ENCODE measurements at regions not wholly inside any gene's neighbourhood (a gene's known extent, or its start where the extent isn't known, plus 50 kb on each side); places are given as distances from the start of the nearest gene placed in this dataset.
"Not testable (repeated sequence)": the region's sequence is repeated elsewhere in the genome, so short reads cannot be mapped to it uniquely, and the experiment has no call there.

- intact Hi-C loops (cut with micrococcal nuclease): no loop called here
Measured at GRCh38 chr12:75662511-75663159, 151.2 kb upstream of the KRR1 start.

GRCh38 chr12:75661908-75662307, 150.5 kb upstream of the KRR1 start:
- intact Hi-C loops (cut with micrococcal nuclease): no loop called here
- Mint-ChIP-seq H3K36me3 (ENCODE audit: low read depth) (no peaks in the 10 kb centered on the region), H3K4me3 (no peak overlapping the region)

More at GRCh38 chr12:75662511-75663159, 151.2 kb upstream of the KRR1 start:
- no peaks in the 10 kb centered on the region for H3K36me3 Mint-ChIP-seq (ENCODE audit: low read depth)
- H3K27me3 Mint-ChIP-seq: no peaks in the 10 kb centered on the region
- no peaks in the 10 kb centered on the region for H3K4me1 Mint-ChIP-seq (ENCODE audit: low read depth)
- H3K9me3 Mint-ChIP-seq: no peaks in the 10 kb centered on the region
- H3K27ac Mint-ChIP-seq: no peak overlapping the region
- H3K4me3 Mint-ChIP-seq: no peak overlapping the region

DNA sequence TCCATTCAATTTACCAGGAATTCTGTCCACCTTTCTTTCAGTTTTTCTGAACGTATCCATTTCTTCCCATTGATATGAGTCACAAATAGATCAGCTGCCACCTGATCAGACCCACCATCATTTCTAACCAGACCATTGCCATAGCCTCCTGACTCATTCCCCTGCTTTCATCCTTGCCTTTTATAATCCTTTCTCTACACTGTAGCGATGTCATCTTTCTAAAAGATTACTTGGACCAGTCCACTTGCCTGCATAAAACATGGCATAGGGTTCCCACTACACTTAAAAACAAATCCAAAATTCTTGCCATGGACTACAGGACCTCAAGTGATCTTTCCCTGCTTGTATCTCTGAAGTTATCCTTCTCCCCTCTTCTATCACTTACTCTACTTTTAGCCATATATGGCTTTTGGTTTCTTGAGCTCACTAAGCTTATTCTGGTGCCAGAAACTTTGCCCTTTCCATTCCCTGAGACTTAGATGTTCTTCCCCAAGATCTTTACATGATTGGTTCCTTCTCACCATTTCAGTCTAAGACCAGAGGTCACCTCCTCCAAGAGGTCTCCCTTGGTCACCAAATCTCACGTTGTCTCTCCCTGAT, 149.5 kb upstream of the KRR1 start:
- intact Hi-C loops (cut with micrococcal nuclease): no loop called here

More at GRCh38 chr12:75661908-75662307, 150.5 kb upstream of the KRR1 start:
- no peaks in the 10 kb centered on the region for H3K4me1 Mint-ChIP-seq (ENCODE audit: low read depth)
- H3K27ac Mint-ChIP-seq: no peak overlapping the region
- H3K27me3 Mint-ChIP-seq: no peaks in the 10 kb centered on the region
- no peaks in the 10 kb centered on the region for H3K9me3 Mint-ChIP-seq

GRCh38 chr12:75660107-75660530, 148.7 kb upstream of the KRR1 start:
- Mint-ChIP-seq H3K36me3 (ENCODE audit: low read depth) (no peaks in the 10 kb centered on the region), H3K9me3 (no peaks in the 10 kb centered on the region), H3K4me3 (no peak overlapping the region), H3K27me3 (no peaks in the 10 kb centered on the region), H3K27ac (no peak overlapping the region), H3K4me1 (ENCODE audit: low read depth) (no peaks in the 10 kb centered on the region)
- intact Hi-C loops (cut with micrococcal nuclease): no loop called here

More for the DNA sequence above, 149.5 kb upstream of the KRR1 start:
- Mint-ChIP-seq H3K4me3 (no peak overlapping the region), H3K27ac (no peak overlapping the region), H3K36me3 (ENCODE audit: low read depth) (no peaks in the 10 kb centered on the region), H3K9me3 (no peaks in the 10 kb centered on the region), H3K4me1 (ENCODE audit: low read depth) (no peaks in the 10 kb centered on the region), H3K27me3 (no peaks in the 10 kb centered on the region)

DNA sequence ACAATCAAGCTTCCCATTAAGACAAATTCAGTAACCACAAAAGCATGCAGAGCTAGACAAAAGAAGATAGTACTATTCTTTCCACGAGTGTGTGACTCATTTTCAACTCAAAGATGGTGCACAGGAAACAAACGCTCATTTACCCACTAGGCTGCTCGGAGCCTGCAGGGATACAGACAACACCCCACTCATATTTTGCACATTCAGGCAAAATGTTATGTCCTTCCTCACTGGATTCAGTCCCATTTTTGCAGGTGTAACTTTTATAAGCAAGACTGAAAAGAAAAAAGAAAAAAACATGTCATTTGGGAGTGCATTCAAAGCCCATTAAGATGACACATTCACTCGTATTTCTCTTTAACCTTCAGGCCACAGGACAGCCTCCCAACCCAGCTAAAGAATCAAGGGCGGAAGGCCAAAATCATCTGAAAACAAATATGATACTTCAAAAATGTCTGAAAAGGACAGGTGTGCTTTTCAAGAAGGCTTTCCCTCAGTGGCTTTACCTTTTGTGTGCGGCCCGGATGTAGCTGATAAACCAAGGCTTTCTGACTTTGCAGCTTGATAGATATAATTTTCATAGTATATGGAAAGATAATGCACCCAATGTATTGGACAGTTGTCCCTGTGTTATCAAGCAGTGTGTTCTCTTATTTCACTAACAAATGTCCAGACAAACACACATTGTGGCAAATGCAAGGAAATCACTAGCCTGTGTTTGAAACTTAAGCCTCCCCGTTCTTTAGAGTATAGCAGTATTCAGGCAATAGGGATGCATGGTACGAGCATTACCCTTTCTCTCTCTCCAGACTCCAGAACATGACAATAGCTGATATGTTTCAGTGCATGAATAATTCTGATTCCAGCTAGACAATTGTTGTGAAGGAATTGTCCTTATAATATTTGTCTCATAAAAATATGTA, 147.8 kb upstream of the KRR1 start:
- no peaks in the 10 kb centered on the region for H3K4me1 Mint-ChIP-seq (ENCODE audit: low read depth)
- intact Hi-C loops (cut with micrococcal nuclease): no loop called here
- no peak overlapping the region for H3K27ac Mint-ChIP-seq
- no peak overlapping the region for H3K4me3 Mint-ChIP-seq
- no peaks in the 10 kb centered on the region for H3K36me3 Mint-ChIP-seq (ENCODE audit: low read depth)
- no peaks in the 10 kb centered on the region for H3K9me3 Mint-ChIP-seq
- H3K27me3 Mint-ChIP-seq: no peaks in the 10 kb centered on the region

DNA sequence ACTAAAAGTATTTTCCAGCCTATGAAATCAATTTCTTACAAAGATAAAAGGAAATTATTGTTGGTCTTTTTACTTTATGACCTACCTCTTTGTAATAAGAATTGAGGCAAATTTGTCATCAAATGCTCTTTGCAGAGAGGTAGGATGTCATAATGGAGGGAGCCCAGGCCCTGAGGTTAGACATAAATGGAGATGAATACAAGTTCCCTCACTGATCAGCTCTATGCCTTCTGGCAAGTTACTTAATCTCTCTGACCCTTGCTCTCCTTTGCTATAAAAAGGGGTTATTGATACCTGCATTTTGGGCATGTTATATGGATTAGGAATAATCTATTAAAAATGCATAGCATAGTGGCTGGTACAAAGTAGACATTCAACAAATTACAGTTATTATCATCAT, 146.9 kb upstream of the KRR1 start:
- H3K36me3 Mint-ChIP-seq (ENCODE audit: low read depth): no peaks in the 10 kb centered on the region
- no peaks in the 10 kb centered on the region for H3K9me3 Mint-ChIP-seq
- intact Hi-C loops (cut with micrococcal nuclease): no loop called here
- peaks cover 3% of the 10 kb centered on the region for H3K27me3 Mint-ChIP-seq
- no peaks in the 10 kb centered on the region for H3K4me1 Mint-ChIP-seq (ENCODE audit: low read depth)
- no peak overlapping the region for H3K4me3 Mint-ChIP-seq
- no peak overlapping the region for H3K27ac Mint-ChIP-seq

DNA sequence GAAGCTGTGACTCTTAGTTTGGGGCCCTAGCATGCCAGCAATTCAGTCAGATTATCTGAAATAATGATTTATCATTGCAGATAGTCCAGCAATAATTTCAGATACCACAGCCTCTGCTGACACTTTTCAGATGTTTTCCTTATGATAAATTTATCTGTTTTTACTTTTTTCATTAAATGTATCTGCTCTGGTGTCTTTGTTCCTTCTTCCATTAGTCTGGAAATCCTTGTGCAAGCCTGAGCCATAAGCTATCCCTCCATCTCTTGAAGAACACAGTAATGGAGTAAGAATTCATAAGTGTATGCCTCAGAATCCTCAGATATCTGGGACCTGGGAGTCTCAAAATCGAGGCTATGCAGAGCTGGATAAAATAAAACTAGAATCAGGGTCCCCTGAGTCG, 146.4 kb upstream of the KRR1 start:
- no peak overlapping the region for H3K4me3 Mint-ChIP-seq

DNA sequence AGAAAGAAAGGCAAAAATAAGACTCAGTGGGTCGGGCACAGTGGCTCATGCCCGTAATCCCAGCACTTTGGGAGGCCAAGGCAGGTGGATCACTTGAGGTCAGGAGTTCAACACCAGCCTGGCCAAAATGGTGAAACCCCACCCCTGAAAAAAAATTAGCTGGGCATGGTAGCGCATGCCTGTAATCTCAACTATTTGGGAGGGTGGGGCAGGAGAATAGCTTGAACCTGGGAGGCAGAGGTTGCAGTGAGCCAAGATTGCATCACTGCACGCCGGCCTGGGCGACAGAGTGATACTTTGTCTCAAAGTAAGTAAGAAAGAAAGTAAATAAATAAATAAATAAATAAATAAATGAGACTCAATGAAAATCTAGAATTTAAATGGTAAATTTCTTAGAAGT, 145.9 kb upstream of the KRR1 start:
- H3K4me3 Mint-ChIP-seq; intact Hi-C loops (cut with micrococcal nuclease); H3K36me3 Mint-ChIP-seq (ENCODE audit: low read depth); H3K27ac Mint-ChIP-seq; H3K9me3 Mint-ChIP-seq; H3K27me3 Mint-ChIP-seq; H3K4me1 Mint-ChIP-seq (ENCODE audit: low read depth): not testable (repeated sequence)

More for the DNA sequence above, 146.4 kb upstream of the KRR1 start:
- intact Hi-C loops (cut with micrococcal nuclease): no loop called here
- no peaks in the 10 kb centered on the region for H3K36me3 Mint-ChIP-seq (ENCODE audit: low read depth)
- H3K9me3 Mint-ChIP-seq: no peaks in the 10 kb centered on the region
- no peak overlapping the region for H3K27ac Mint-ChIP-seq
- H3K4me1 Mint-ChIP-seq (ENCODE audit: low read depth): no peaks in the 10 kb centered on the region
- H3K27me3 Mint-ChIP-seq: peaks cover 4% of the 10 kb centered on the region

GRCh38 chr12:75656648-75657047, 145.2 kb upstream of the KRR1 start:
- H3K4me3 Mint-ChIP-seq: no peak overlapping the region
- no peak overlapping the region for H3K27ac Mint-ChIP-seq
- no peaks in the 10 kb centered on the region for H3K36me3 Mint-ChIP-seq (ENCODE audit: low read depth)
- peaks cover 4% of the 10 kb centered on the region for H3K27me3 Mint-ChIP-seq
- H3K4me1 Mint-ChIP-seq (ENCODE audit: low read depth): no peaks in the 10 kb centered on the region
- intact Hi-C loops (cut with micrococcal nuclease): no loop called here
- H3K9me3 Mint-ChIP-seq: no peaks in the 10 kb centered on the region

DNA sequence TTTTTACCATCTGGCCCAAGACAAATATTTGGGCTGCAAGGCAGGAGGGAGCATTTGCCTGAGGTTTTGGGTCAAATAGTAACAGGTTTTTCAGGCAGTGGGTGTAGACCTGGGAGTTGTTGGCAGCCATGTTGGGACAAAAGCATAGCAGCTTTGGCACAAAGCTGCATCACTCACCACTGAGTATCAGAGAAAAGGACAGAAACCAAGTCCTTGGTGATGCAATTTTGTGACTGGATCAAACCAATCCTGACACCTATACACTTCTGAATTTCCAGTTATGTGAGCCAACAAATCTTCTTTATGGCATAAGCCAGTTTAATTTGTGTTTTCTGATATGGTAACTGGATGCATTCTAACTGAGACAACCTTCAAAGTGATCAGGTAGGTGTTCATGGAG, 144.8 kb upstream of the KRR1 start:
- Mint-ChIP-seq H3K36me3 (ENCODE audit: low read depth) (no peaks in the 10 kb centered on the region), H3K27me3 (peaks cover 4% of the 10 kb centered on the region), H3K4me3 (no peak overlapping the region), H3K9me3 (no peaks in the 10 kb centered on the region), H3K27ac (no peak overlapping the region), H3K4me1 (ENCODE audit: low read depth) (no peaks in the 10 kb centered on the region)
- intact Hi-C loops (cut with micrococcal nuclease): no loop called here

GRCh38 chr12:75655315-75655806, 144.0 kb upstream of the KRR1 start:
- H3K27me3 Mint-ChIP-seq: peaks cover 5% of the 10 kb centered on the region
- H3K4me1 Mint-ChIP-seq (ENCODE audit: low read depth): no peaks in the 10 kb centered on the region
- no peak overlapping the region for H3K27ac Mint-ChIP-seq
- H3K9me3 Mint-ChIP-seq: no peaks in the 10 kb centered on the region
- no peak overlapping the region for H3K4me3 Mint-ChIP-seq
- no peaks in the 10 kb centered on the region for H3K36me3 Mint-ChIP-seq (ENCODE audit: low read depth)
- intact Hi-C loops (cut with micrococcal nuclease): no loop called here

- no peaks in the 10 kb centered on the region for H3K4me1 Mint-ChIP-seq (ENCODE audit: low read depth)
- H3K27me3 Mint-ChIP-seq: peaks cover 6% of the 10 kb centered on the region
- H3K4me3 Mint-ChIP-seq: no peak overlapping the region
- H3K9me3 Mint-ChIP-seq: no peaks in the 10 kb centered on the region
- no peak overlapping the region for H3K27ac Mint-ChIP-seq
- no peaks in the 10 kb centered on the region for H3K36me3 Mint-ChIP-seq (ENCODE audit: low read depth)
- intact Hi-C loops (cut with micrococcal nuclease): no loop called here
Measured at GRCh38 chr12:75651342-75651695, 139.9 kb upstream of the KRR1 start.

GRCh38 chr12:75650595-75651341, 139.4 kb upstream of the KRR1 start:
- H3K9me3 Mint-ChIP-seq: no peaks in the 10 kb centered on the region
- intact Hi-C loops (cut with micrococcal nuclease): no loop called here
- no peaks in the 10 kb centered on the region for H3K4me1 Mint-ChIP-seq (ENCODE audit: low read depth)
- no peak overlapping the region for H3K27ac Mint-ChIP-seq
- H3K36me3 Mint-ChIP-seq (ENCODE audit: low read depth): no peaks in the 10 kb centered on the region
- peaks cover 6% of the 10 kb centered on the region for H3K27me3 Mint-ChIP-seq
- H3K4me3 Mint-ChIP-seq: no peak overlapping the region
